Mesenchymal stem cell (in vitro differentiated cells and primary cell): ENCODE measurements at regions not wholly inside any gene's neighbourhood (a gene's known extent, or its start where the extent isn't known, plus 50 kb on each side); places are given as distances from the start of the nearest gene placed in this dataset.

Experiments used
- DNase-seq: peaks from one replicate; pipeline ENCODE4 v3.0.0-alpha.2; 2013
- H2AFZ ChIP-seq: one replicate; pipeline ENCODE4 v1.6.1; 2013; ENCODE audit warnings: low read depth, mild to moderate bottlenecking, control low read depth, inconsistent platforms, low read length, moderate library complexity
- H2AK5ac ChIP-seq: 2 replicates; pipeline ENCODE4 v1.6.1; 2013; ENCODE audit warnings: low read length, moderate library complexity, mild to moderate bottlenecking, inconsistent platforms; ENCODE audit not compliant: severe bottlenecking
- H2BK120ac ChIP-seq: one replicate; pipeline ENCODE4 v1.6.1; 2013; ENCODE audit warnings: low read depth, mild to moderate bottlenecking, inconsistent platforms, low read length, moderate library complexity
- H2BK12ac ChIP-seq, 2 experiments: one replicate each; pipeline ENCODE4 v1.6.1; 2013; ENCODE audit warnings: inconsistent platforms in 2 of 2, low read length in 2 of 2, mild to moderate bottlenecking in 2 of 2, moderate library complexity in 2 of 2, control low read depth in 1 of 2
- H2BK15ac ChIP-seq: one replicate; pipeline ENCODE4 v1.6.1; 2013; ENCODE audit warnings: mild to moderate bottlenecking, low read depth, inconsistent platforms; ENCODE audit not compliant: poor library complexity, severe bottlenecking
- H2BK5ac ChIP-seq: 2 replicates; pipeline ENCODE4 v1.6.1; 2013; ENCODE audit warnings: low read depth, mild to moderate bottlenecking, low read length, control low read depth, inconsistent platforms; ENCODE audit not compliant: poor library complexity, severe bottlenecking
- H3K14ac ChIP-seq, 2 experiments: one replicate each; pipeline ENCODE4 v1.6.1; 2013; ENCODE audit warnings: inconsistent platforms in 2 of 2, low read length in 2 of 2, control low read depth in 1 of 2, mild to moderate bottlenecking in 1 of 2, moderate library complexity in 1 of 2
- H3K18ac ChIP-seq, 2 experiments: one replicate each; pipeline ENCODE4 v1.6.1; 2013; ENCODE audit warnings: inconsistent platforms in 2 of 2, low read length in 2 of 2, control low read depth in 1 of 2, low read depth in 1 of 2, mild to moderate bottlenecking in 1 of 2
- H3K23ac ChIP-seq, 2 experiments: one replicate each; pipeline ENCODE4 v1.6.1; 2013; ENCODE audit warnings: inconsistent platforms in 2 of 2, low read length in 2 of 2, mild to moderate bottlenecking in 2 of 2, moderate library complexity in 2 of 2, control low read depth in 1 of 2
- H3K27ac ChIP-seq: 2 replicates; pipeline ENCODE4 v1.5.1; 2013; ENCODE audit warnings: mild to moderate bottlenecking, moderate library complexity, low read length, control low read depth, inconsistent platforms; ENCODE audit not compliant: poor library complexity, severe bottlenecking
- H3K27me3 ChIP-seq, 2 experiments: 2 replicates each; pipeline versions ENCODE4 v1.6.1 to v1.7.0; 2013; ENCODE audit warnings: low read length in 2 of 2, mild to moderate bottlenecking in 2 of 2, moderate library complexity in 2 of 2, control low read depth in 1 of 2, inconsistent platforms in 1 of 2; ENCODE audit not compliant: control insufficient read depth in 1 of 2, insufficient read depth in 1 of 2
- H3K36me3 ChIP-seq, 2 experiments: 2 replicates each; pipeline versions ENCODE4 v1.6.1 to v1.7.0; 2013; ENCODE audit warnings: low read length in 2 of 2, control low read depth in 1 of 2, inconsistent platforms in 1 of 2, low read depth in 1 of 2, mild to moderate bottlenecking in 1 of 2; ENCODE audit not compliant: insufficient read depth in 2 of 2, control insufficient read depth in 1 of 2
- H3K4ac ChIP-seq, 2 experiments: one replicate each; pipeline ENCODE4 v1.6.1; 2013; ENCODE audit warnings: inconsistent platforms in 2 of 2, low read length in 2 of 2, mild to moderate bottlenecking in 2 of 2, moderate library complexity in 2 of 2, control low read depth in 1 of 2, low read depth in 1 of 2
- H3K4me1 ChIP-seq: 2 replicates; pipeline ENCODE4 v1.6.1; 2013; ENCODE audit warnings: low read depth, low read length, control low read depth; ENCODE audit not compliant: control insufficient read depth, insufficient read depth
- H3K4me2 ChIP-seq: 2 replicates; pipeline ENCODE4 v1.6.1; 2013; ENCODE audit warnings: low read length, mild to moderate bottlenecking, inconsistent platforms; ENCODE audit not compliant: poor library complexity, severe bottlenecking
- H3K4me3 ChIP-seq, 2 experiments: 2 replicates each; pipeline versions ENCODE4 v1.5.1 to v1.7.0; 2013; ENCODE audit warnings: low read length in 2 of 2, mild to moderate bottlenecking in 2 of 2, control low read depth in 1 of 2, low read depth in 1 of 2; ENCODE audit not compliant: insufficient read depth in 1 of 2
- H3K79me1 ChIP-seq: replicated peaks from 2 replicates; pipeline ENCODE4 v1.6.1; 2013; ENCODE audit warnings: mild to moderate bottlenecking, control low read depth, low read length, inconsistent platforms; ENCODE audit not compliant: poor library complexity, severe bottlenecking
- H3K9ac ChIP-seq: 2 replicates; pipeline ENCODE4 v1.7.0; 2013; ENCODE audit warnings: mild to moderate bottlenecking, low read length, moderate library complexity
- H3K9me3 ChIP-seq: 2 replicates; pipeline ENCODE4 v1.7.0; 2013; ENCODE audit warnings: mild to moderate bottlenecking, low read length; ENCODE audit not compliant: control insufficient read depth
- H4K8ac ChIP-seq: one replicate; pipeline ENCODE4 v1.6.1; 2013; ENCODE audit warnings: inconsistent platforms, mild to moderate bottlenecking, low read length, moderate library complexity
- H4K91ac ChIP-seq: one replicate; pipeline ENCODE4 v1.6.1; 2013; ENCODE audit warnings: mild to moderate bottlenecking, low read length, inconsistent platforms
- WGBS: methylation state at CpG from one replicate; pipeline ENCODE4 v1.1.7; 2013; ENCODE audit warnings: mixed read lengths; 5-methylcytosine and 5-hydroxymethylcytosine counted together

DNA sequence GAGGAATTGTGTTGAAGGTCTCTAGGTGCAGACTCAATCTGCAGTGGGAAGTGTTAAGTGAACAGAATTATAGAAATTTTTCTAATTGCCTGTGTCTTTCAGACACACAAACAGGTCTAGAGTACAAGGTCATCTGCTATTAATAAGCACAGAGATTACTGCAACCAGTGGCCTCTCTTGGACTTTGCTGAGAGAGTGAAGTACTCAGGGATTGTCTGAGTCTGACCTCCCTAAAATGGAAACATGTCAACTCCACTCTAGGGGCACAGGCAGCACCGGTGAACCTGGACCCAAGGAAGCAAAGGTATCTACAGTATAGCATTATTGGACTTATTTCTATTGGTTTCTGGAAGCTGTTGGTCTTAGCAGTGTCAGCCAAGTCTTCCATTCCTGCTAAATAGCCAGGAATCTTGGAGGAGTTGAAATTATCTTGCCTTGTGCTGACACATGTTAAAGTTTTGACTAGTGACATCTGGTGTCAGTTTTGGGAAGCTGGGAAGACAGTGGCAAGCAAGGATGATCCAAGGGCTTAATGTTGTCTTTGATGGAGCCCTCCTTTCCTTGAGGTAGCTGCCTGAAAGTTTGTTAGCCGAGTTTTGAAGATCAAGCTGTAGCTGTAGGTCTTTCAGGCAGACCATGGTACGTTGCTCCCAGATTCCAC is 61.1 kb upstream of the NMUR2 start:
- Histone ChIP-seq H3K4me1 (no peaks in the 10 kb centered on the region), H3K18ac (no peak overlapping the region), H2BK15ac (no peak overlapping the region), H3K36me3 (no peaks in the 10 kb centered on the region), H2BK120ac (no peak overlapping the region), H3K14ac (no peak overlapping the region), H2AK5ac (no peak overlapping the region), H3K27me3 (no peaks in the 10 kb centered on the region), H4K8ac (no peak overlapping the region), H2BK12ac (no peak overlapping the region), H3K4ac (no peak overlapping the region), H3K9me3 (no peaks in the 10 kb centered on the region), H4K91ac (no peak overlapping the region), H2AFZ (no peak overlapping the region), H3K9ac (no peak overlapping the region), H3K23ac (no peak overlapping the region), H3K27ac (no peak overlapping the region), H3K4me3 (no peak overlapping the region), H3K79me1 (no peaks in the 10 kb centered on the region), H3K4me2 (no peak overlapping the region), H2BK5ac (no peak overlapping the region)
- no peak for DNase-seq
- WGBS, result 55% methylated on average over 3 of the region's 3 CpGs

DNA sequence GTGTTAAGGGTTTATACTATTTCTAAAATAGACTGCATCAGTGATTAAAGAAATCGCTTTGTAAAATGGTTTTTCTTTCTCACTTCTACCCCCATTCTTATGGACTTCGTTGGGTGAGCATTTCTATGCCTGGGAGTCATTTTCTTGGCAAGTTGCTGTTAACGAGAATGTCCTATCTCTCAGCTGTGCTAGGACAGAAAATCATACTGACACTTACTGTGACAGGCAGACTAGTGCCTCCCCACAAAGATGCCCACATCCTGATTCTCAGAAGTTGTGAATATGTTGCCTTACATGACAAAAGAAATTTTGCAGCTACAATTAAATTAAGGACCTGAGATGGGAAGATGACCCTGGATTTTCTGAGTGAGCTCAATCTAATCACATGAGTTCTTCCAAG is 65.1 kb upstream of the NMUR2 start:
- H2AK5ac ChIP-seq, result no peak overlapping the region
- no peak overlapping the region for H2BK12ac ChIP-seq
- no peaks in the 10 kb centered on the region for H3K4me1 ChIP-seq
- H4K8ac ChIP-seq, result no peak overlapping the region
- no peak overlapping the region for H3K4ac ChIP-seq
- no peak for DNase-seq
- H3K18ac ChIP-seq, result no peak overlapping the region
- H3K4me3 ChIP-seq, result no peak overlapping the region
- H2BK5ac ChIP-seq, result no peak overlapping the region
- no peak overlapping the region for H4K91ac ChIP-seq
- no peak overlapping the region for H3K9ac ChIP-seq
- no peak overlapping the region for H3K23ac ChIP-seq
- no peaks in the 10 kb centered on the region for H3K36me3 ChIP-seq
- 72% methylated on average over 3 of the region's 3 CpGs for WGBS
- no peak overlapping the region for H3K27ac ChIP-seq
- H3K14ac ChIP-seq, result no peak overlapping the region
- H3K27me3 ChIP-seq, result no peaks in the 10 kb centered on the region
- no peak overlapping the region for H2BK15ac ChIP-seq
- no peak overlapping the region for H2AFZ ChIP-seq
- no peaks in the 10 kb centered on the region for H3K79me1 ChIP-seq
- no peaks in the 10 kb centered on the region for H3K9me3 ChIP-seq
- no peak overlapping the region for H2BK120ac ChIP-seq
- H3K4me2 ChIP-seq, result no peak overlapping the region

- H2BK5ac ChIP-seq, result no peak overlapping the region
Observed at GRCh38 chr5:152472083-152472482, 67.0 kb upstream of the NMUR2 start.

GRCh38 chr5:152474961-152475360 is 69.9 kb upstream of the NMUR2 start:
- Histone ChIP-seq H3K18ac (no peak overlapping the region), H4K91ac (no peak overlapping the region), H2AK5ac (no peak overlapping the region), H2AFZ (no peak overlapping the region), H4K8ac (no peak overlapping the region), H3K4me3 (no peak overlapping the region), H3K27me3 (no peaks in the 10 kb centered on the region), H3K27ac (no peak overlapping the region), H3K4me2 (no peak overlapping the region), H2BK12ac (no peak overlapping the region), H3K9me3 (no peaks in the 10 kb centered on the region), H3K23ac (no peak overlapping the region), H3K14ac (no peak overlapping the region), H2BK120ac (no peak overlapping the region), H3K36me3 (no peaks in the 10 kb centered on the region), H3K79me1 (no peaks in the 10 kb centered on the region), H3K4ac (no peak overlapping the region), H3K9ac (no peak overlapping the region), H2BK15ac (no peak overlapping the region), H3K4me1 (no peaks in the 10 kb centered on the region), H2BK5ac (no peak overlapping the region)
- WGBS, result 27% methylated on average over 1 of the region's 1 CpG
- no peak for DNase-seq

More at GRCh38 chr5:152472083-152472482, 67.0 kb upstream of the NMUR2 start:
- H3K9ac ChIP-seq, result no peak overlapping the region
- H3K27ac ChIP-seq, result no peak overlapping the region
- H3K36me3 ChIP-seq, result no peaks in the 10 kb centered on the region
- H3K4me3 ChIP-seq, result no peak overlapping the region
- no peak overlapping the region for H3K23ac ChIP-seq
- H2AFZ ChIP-seq, result no peak overlapping the region
- no peaks in the 10 kb centered on the region for H3K79me1 ChIP-seq
- no peak overlapping the region for H2AK5ac ChIP-seq
- H3K4me2 ChIP-seq, result no peak overlapping the region
- H3K4me1 ChIP-seq, result no peaks in the 10 kb centered on the region
- no peak overlapping the region for H2BK12ac ChIP-seq
- no peak overlapping the region for H2BK15ac ChIP-seq
- no peaks in the 10 kb centered on the region for H3K27me3 ChIP-seq
- no peaks in the 10 kb centered on the region for H3K9me3 ChIP-seq
- no peak overlapping the region for H4K91ac ChIP-seq
- H4K8ac ChIP-seq, result no peak overlapping the region
- H3K18ac ChIP-seq, result no peak overlapping the region
- H3K14ac ChIP-seq, result no peak overlapping the region
- no peak overlapping the region for H3K4ac ChIP-seq
- no peak overlapping the region for H2BK120ac ChIP-seq
- DNase-seq, result no peak
